Tibial nerve (tissue), 4 donors: ENCODE measurements at regions not wholly inside any gene's neighbourhood (a gene's known extent, or its start where the extent isn't known, plus 50 kb on each side); places are given as distances from the start of the nearest gene placed in this dataset.

ENCODE experiments used
- CTCF ChIP-seq, 5 experiments: fragments of 200-600 bp in 3 of 5; fragments of 450-650 bp in 2 of 5; sonication (generic) in 3 of 5; IDR thresholded peaks; one replicate each; pipeline ENCODE4 v1.5.1; 2016 to 2019; ENCODE audit warnings: antibody characterized with exemption in 5 of 5, mild to moderate bottlenecking in 3 of 5, moderate library complexity in 2 of 5
- EP300 ChIP-seq, 2 donors: sonication (generic); formaldehyde crosslinking; IDR thresholded peaks; one replicate each; pipeline ENCODE4 v1.6.1; 2017; ENCODE audit warnings: antibody characterized with exemption in 2 of 2, mild to moderate bottlenecking in 1 of 2

- TF ChIP-seq CTCF (IDR thresholded peaks at IDR 0.05) (no peak), EP300 (IDR thresholded peaks at IDR 0.05) (no peak)
Observed at GRCh38 chr7:42492920-42493319, 255.9 kb upstream of the GLI3 start.
